H9 (cell line): ENCODE measurements at regions not wholly inside any gene's neighbourhood (a gene's known extent, or its start where the extent isn't known, plus 50 kb on each side); places are given as distances from the start of the nearest gene placed in this dataset.

ENCODE experiments used
- DNase-seq: peaks from one replicate; pipeline ENCODE4 v3.0.0-alpha.2; 2017
- H2AFZ ChIP-seq: one replicate; pipeline ENCODE4 v1.6.1; 2013; ENCODE audit warnings: mild to moderate bottlenecking, low read length, control low read depth, moderate library complexity
- H2AK5ac ChIP-seq: 2 replicates; pipeline ENCODE4 v1.6.1; 2013; ENCODE audit warnings: low read length, control low read depth, mixed read lengths; ENCODE audit not compliant: insufficient read length
- H2BK120ac ChIP-seq: one replicate; pipeline ENCODE4 v1.6.1; 2013; ENCODE audit warnings: low read depth, mild to moderate bottlenecking, low read length, control low read depth, inconsistent platforms; ENCODE audit not compliant: poor library complexity, severe bottlenecking
- H2BK12ac ChIP-seq: 2 replicates; pipeline ENCODE4 v1.6.1; 2013; ENCODE audit warnings: low read length, control low read depth, mixed read lengths, low read depth; ENCODE audit not compliant: insufficient read length
- H2BK15ac ChIP-seq: 2 replicates; pipeline ENCODE4 v1.6.1; 2013; ENCODE audit warnings: low read depth, low read length, control low read depth
- H2BK20ac ChIP-seq: one replicate; pipeline ENCODE4 v1.6.1; 2013; ENCODE audit warnings: low read depth, mild to moderate bottlenecking, low read length, control low read depth, inconsistent platforms; ENCODE audit not compliant: poor library complexity, severe bottlenecking
- H2BK5ac ChIP-seq: 2 replicates; pipeline ENCODE4 v1.6.1; 2013; ENCODE audit warnings: low read length, control low read depth, mixed read lengths; ENCODE audit not compliant: insufficient read length
- H3K14ac ChIP-seq: 2 replicates; pipeline ENCODE4 v1.6.1; 2013; ENCODE audit warnings: low read length, control low read depth; ENCODE audit not compliant: insufficient read depth
- H3K18ac ChIP-seq: 2 replicates; pipeline ENCODE4 v1.6.1; 2013; ENCODE audit warnings: low read depth, mild to moderate bottlenecking, mixed read lengths, low read length, control low read depth; ENCODE audit not compliant: insufficient read length
- H3K23ac ChIP-seq: 2 replicates; pipeline ENCODE4 v1.6.1; 2013; ENCODE audit warnings: low read length, control low read depth, mixed read lengths, low read depth; ENCODE audit not compliant: insufficient read length
- H3K23me2 ChIP-seq: 2 replicates; pipeline ENCODE4 v1.6.1; 2013; ENCODE audit warnings: low read depth, mild to moderate bottlenecking, mixed read lengths, low read length, control low read depth; ENCODE audit not compliant: insufficient read length, poor library complexity, severe bottlenecking
- H3K27ac ChIP-seq: 2 replicates; pipeline ENCODE4 v1.5.1; 2013; ENCODE audit warnings: low read length, control low read depth, mixed read lengths, low read depth; ENCODE audit not compliant: insufficient read length
- H3K27me3 ChIP-seq: 2 replicates; pipeline ENCODE4 v1.6.1; 2013; ENCODE audit warnings: low read length, control low read depth, inconsistent platforms; ENCODE audit not compliant: insufficient read depth
- H3K4ac ChIP-seq: 2 replicates; pipeline ENCODE4 v1.6.1; 2013; ENCODE audit warnings: low read depth, mild to moderate bottlenecking, control low read depth, inconsistent platforms, low read length, moderate library complexity
- H3K4me1 ChIP-seq: 2 replicates; pipeline ENCODE4 v1.6.1; 2013; ENCODE audit warnings: low read length, control low read depth, inconsistent platforms; ENCODE audit not compliant: insufficient read depth
- H3K4me2 ChIP-seq: 2 replicates; pipeline ENCODE4 v1.6.1; 2013; ENCODE audit warnings: low read length, control low read depth, mixed read lengths; ENCODE audit not compliant: insufficient read length, insufficient read depth
- H3K56ac ChIP-seq: 2 replicates; pipeline ENCODE4 v1.6.1; 2013; ENCODE audit warnings: low read depth, mild to moderate bottlenecking, mixed read lengths, low read length, control low read depth; ENCODE audit not compliant: insufficient read length
- H3K79me1 ChIP-seq: 2 replicates; pipeline ENCODE4 v1.6.1; 2013; ENCODE audit warnings: low read depth, mild to moderate bottlenecking, moderate library complexity, low read length, control low read depth, inconsistent platforms; ENCODE audit not compliant: insufficient read depth, poor library complexity, severe bottlenecking
- H3K79me2 ChIP-seq: 2 replicates; pipeline ENCODE4 v1.6.1; 2013; ENCODE audit warnings: low read length, control low read depth, inconsistent platforms; ENCODE audit not compliant: insufficient read depth
- H3K9ac ChIP-seq: 2 replicates; pipeline ENCODE4 v1.6.1; 2013; ENCODE audit warnings: low read length, control low read depth, mixed read lengths; ENCODE audit not compliant: insufficient read length; ENCODE audit errors: extremely low read depth
- H3K9me3 ChIP-seq: one replicate; pipeline ENCODE4 v1.6.1; 2013; ENCODE audit warnings: low read depth, low read length, inconsistent platforms; ENCODE audit not compliant: control insufficient read depth
- H3T11ph ChIP-seq: one replicate; pipeline ENCODE4 v1.6.1; 2013; ENCODE audit warnings: mild to moderate bottlenecking, low read length, control low read depth, inconsistent platforms
- H4K20me1 ChIP-seq: one replicate; pipeline ENCODE4 v1.6.1; 2013; ENCODE audit not compliant: control insufficient read depth, insufficient read length, insufficient read depth
- H4K5ac ChIP-seq: 2 replicates; pipeline ENCODE4 v1.6.1; 2013; ENCODE audit warnings: low read depth, mild to moderate bottlenecking, mixed read lengths, low read length, control low read depth; ENCODE audit not compliant: insufficient read length
- H4K8ac ChIP-seq: replicated peaks from 2 replicates; pipeline ENCODE4 v1.6.1; 2013; ENCODE audit warnings: low read length, control low read depth, mixed read lengths, low read depth; ENCODE audit not compliant: insufficient read length
- H4K91ac ChIP-seq: 2 replicates; pipeline ENCODE4 v1.6.1; 2013; ENCODE audit warnings: low read depth, mild to moderate bottlenecking, moderate library complexity, mixed read lengths, low read length, control low read depth; ENCODE audit not compliant: insufficient read length
- H3K27ac Mint-ChIP-seq, 3 experiments: 2 replicates in 2 of 3; 3 replicates in 1 of 3; pipeline ENCODE4 v1.8.0; 2020 to 2021; ENCODE audit warnings: mixed read lengths in 3 of 3, mild to moderate bottlenecking in 1 of 3, moderate library complexity in 1 of 3
- H3K27me3 Mint-ChIP-seq: 2 replicates; pipeline ENCODE4 v1.8.0; 2021; ENCODE audit warnings: low read depth, mild to moderate bottlenecking, moderate library complexity, mixed read lengths
- H3K36me3 Mint-ChIP-seq, 3 experiments: 2 replicates in 2 of 3; 3 replicates in 1 of 3; pipeline ENCODE4 v1.8.0; 2020 to 2021; ENCODE audit warnings: low read depth in 3 of 3, mixed read lengths in 3 of 3; ENCODE audit not compliant: insufficient read depth in 1 of 3
- H3K4me1 Mint-ChIP-seq, 2 experiments: 2 replicates each; pipeline ENCODE4 v1.8.0; 2020; ENCODE audit warnings: mixed read lengths in 2 of 2
- H3K4me3 Mint-ChIP-seq, 2 experiments: 2 replicates in 1 of 2; 3 replicates in 1 of 2; pipeline ENCODE4 v1.8.0; 2020 to 2021; ENCODE audit warnings: mild to moderate bottlenecking in 2 of 2, mixed read lengths in 2 of 2, moderate library complexity in 1 of 2
- H3K9me3 Mint-ChIP-seq, 2 experiments: 2 replicates in 1 of 2; 3 replicates in 1 of 2; pipeline ENCODE4 v1.8.0; 2020; ENCODE audit warnings: mild to moderate bottlenecking in 2 of 2, mixed read lengths in 2 of 2, moderate library complexity in 1 of 2
- CTCF ChIP-seq: fragments of 200-600 bp; sonication (generic); conservative IDR thresholded peaks from 3 replicates; pipeline ENCODE4 v1.8.0; 2021; ENCODE audit warnings: antibody characterized with exemption, mild to moderate bottlenecking

- no peak overlapping the region for H4K91ac ChIP-seq
- H3K4me1 Mint-ChIP-seq = peaks cover 0 to 8% of the 10 kb centered on the region in 2 experiments; a peak in 2 of 4 replicates
Measured at GRCh38 chr9:79264041-79264440, 307.7 kb upstream of the TLE4 start.

More at GRCh38 chr9:79264041-79264440, 307.7 kb upstream of the TLE4 start:
- Histone ChIP-seq H4K20me1 (no peaks in the 10 kb centered on the region), H3K4me1 (no peaks in the 10 kb centered on the region), H3K4ac (no peak overlapping the region), H2BK20ac (no peak overlapping the region), H3K14ac (no peak overlapping the region), H2BK5ac (no peak overlapping the region), H3K4me2 (no peak overlapping the region), H2AK5ac (no peak overlapping the region), H3K23ac (no peak overlapping the region), H3K27me3 (no peaks in the 10 kb centered on the region), H4K8ac (no peak overlapping the region), H3K23me2 (no peaks in the 10 kb centered on the region), H2BK15ac (no peak overlapping the region), H3T11ph (no peak overlapping the region), H2BK12ac (no peak overlapping the region), H4K5ac (no peak overlapping the region), H3K79me1 (no peaks in the 10 kb centered on the region), H2BK120ac (no peak overlapping the region), H3K18ac (no peak overlapping the region), H2AFZ (no peak overlapping the region), H3K27ac (no peak overlapping the region), H3K79me2 (no peaks in the 10 kb centered on the region), H3K9ac (no peak overlapping the region), H3K9me3 (no peaks in the 10 kb centered on the region), H3K56ac (no peak overlapping the region)
- H3K9me3 Mint-ChIP-seq = peaks cover 2 to 3% of the 10 kb centered on the region in 2 experiments; a peak in 2 of 5 replicates
- peaks cover 7% of the 10 kb centered on the region for H3K27me3 Mint-ChIP-seq
- peaks cover 0 to 6% (median 0%) of the 10 kb centered on the region in 3 experiments; a peak in 1 of 7 replicates for H3K36me3 Mint-ChIP-seq
- H3K4me3 Mint-ChIP-seq = no peak overlapping the region
- DNase-seq = no peak
- H3K27ac Mint-ChIP-seq = no peak overlapping the region
- TF ChIP-seq CTCF = no peak
